DOHH2 (cell line): ENCODE measurements at regions not wholly inside any gene's neighbourhood (a gene's known extent, or its start where the extent isn't known, plus 50 kb on each side); places are given as distances from the start of the nearest gene placed in this dataset.

Experiments
- EZH2phosphoT487 ChIP-seq: fragments of 200-600 bp; sonication (generic); IDR thresholded peaks from 2 replicates; pipeline ENCODE4 v1.6.1; 2017; ENCODE audit warnings: borderline replicate concordance, mild to moderate bottlenecking, antibody characterized with exemption, low read length, moderate library complexity, mixed read lengths
- TF ChIP-seq, protein P1 (sequence below): fragments of 200-600 bp; sonication (generic); IDR thresholded peaks from one replicate; pipeline ENCODE4 v1.5.1; 2014; ENCODE audit warnings: antibody characterized with exemption, mild to moderate bottlenecking, low read depth, low read length; ENCODE audit not compliant: poor library complexity, severe bottlenecking

DNA sequence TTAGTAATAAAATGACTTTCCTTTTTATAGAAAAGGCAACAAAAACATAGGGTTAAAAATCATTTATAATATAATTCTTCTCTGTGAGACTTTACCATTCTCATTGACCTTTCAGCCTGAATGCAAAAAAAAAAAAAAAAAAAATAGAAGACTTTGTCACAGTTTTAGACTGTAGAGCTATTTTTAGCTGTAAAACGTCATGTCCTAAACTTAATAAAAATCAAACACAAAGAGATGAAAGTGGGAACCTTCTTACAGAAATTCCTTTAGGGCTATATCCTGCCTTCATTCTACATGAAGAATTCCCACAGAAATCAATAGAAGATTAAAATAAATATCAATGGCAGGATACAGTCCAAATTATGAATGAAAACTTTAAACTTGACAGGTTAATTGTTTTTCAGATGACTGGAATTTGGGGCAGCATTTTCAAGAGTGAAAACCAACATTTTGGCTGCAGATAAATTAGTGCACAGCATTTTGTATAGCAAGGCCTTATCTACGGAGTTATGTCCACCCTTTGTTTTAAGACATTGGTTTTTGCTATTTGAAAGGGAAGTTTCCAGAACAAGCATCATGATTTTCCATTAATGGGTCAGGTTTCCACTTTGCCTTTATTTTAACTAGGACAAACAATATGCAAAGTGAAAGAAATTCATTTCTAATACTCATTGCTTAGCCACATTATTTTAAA, 219.5 kb downstream of the SPCS3 start:
- TF ChIP-seq, protein P1, sequence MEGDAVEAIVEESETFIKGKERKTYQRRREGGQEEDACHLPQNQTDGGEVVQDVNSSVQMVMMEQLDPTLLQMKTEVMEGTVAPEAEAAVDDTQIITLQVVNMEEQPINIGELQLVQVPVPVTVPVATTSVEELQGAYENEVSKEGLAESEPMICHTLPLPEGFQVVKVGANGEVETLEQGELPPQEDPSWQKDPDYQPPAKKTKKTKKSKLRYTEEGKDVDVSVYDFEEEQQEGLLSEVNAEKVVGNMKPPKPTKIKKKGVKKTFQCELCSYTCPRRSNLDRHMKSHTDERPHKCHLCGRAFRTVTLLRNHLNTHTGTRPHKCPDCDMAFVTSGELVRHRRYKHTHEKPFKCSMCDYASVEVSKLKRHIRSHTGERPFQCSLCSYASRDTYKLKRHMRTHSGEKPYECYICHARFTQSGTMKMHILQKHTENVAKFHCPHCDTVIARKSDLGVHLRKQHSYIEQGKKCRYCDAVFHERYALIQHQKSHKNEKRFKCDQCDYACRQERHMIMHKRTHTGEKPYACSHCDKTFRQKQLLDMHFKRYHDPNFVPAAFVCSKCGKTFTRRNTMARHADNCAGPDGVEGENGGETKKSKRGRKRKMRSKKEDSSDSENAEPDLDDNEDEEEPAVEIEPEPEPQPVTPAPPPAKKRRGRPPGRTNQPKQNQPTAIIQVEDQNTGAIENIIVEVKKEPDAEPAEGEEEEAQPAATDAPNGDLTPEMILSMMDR: no peak
- TF ChIP-seq EZH2phosphoT487: no peak
